OCI-LY3 (cell line): ENCODE measurements at regions not wholly inside any gene's neighbourhood (a gene's known extent, or its start where the extent isn't known, plus 50 kb on each side); places are given as distances from the start of the nearest gene placed in this dataset.

Experiments used
- H2AFZ ChIP-seq: fragments of 200-600, 300-600 bp; shearing (Covaris generic); 2 replicates; pipeline ENCODE4 v1.6.0; 2014; ENCODE audit warnings: antibody characterized with exemption, low read depth, low read length
- H3K27ac ChIP-seq: fragments of 200-600, 300-600 bp; sonication (generic); 2 replicates; pipeline ENCODE4 v1.5.1; 2014; ENCODE audit warnings: mild to moderate bottlenecking, low read length, moderate library complexity, mixed read lengths
- H3K27me3 ChIP-seq: fragments of 200-600, 300-600 bp; sonication (generic); 2 replicates; pipeline ENCODE4 v1.6.1; 2014; ENCODE audit warnings: low read depth, low read length, mixed read lengths
- H3K36me3 ChIP-seq: fragments of 200-600, 300-600 bp; sonication (generic); replicated peaks from 2 replicates; pipeline ENCODE3; 2014; ENCODE audit warnings: low read depth, low read length, mixed read lengths
- H3K4me1 ChIP-seq: fragments of 300-600, 200-600 bp; sonication (generic); 2 replicates; pipeline ENCODE4 v1.6.1; 2014; ENCODE audit warnings: low read length, mixed read lengths
- H3K4me2 ChIP-seq: fragments of 200-600, 300-600 bp; sonication (generic); 2 replicates; pipeline ENCODE4 v1.6.1; 2014; ENCODE audit warnings: low read length, mixed read lengths
- H3K4me3 ChIP-seq: fragments of 300-600, 200-600 bp; sonication (generic); 2 replicates; pipeline ENCODE4 v1.5.1; 2014; ENCODE audit warnings: antibody characterized with exemption, mild to moderate bottlenecking, low read length, moderate library complexity
- H3K79me2 ChIP-seq: fragments of 300-600, 200-600 bp; shearing (Covaris generic); 2 replicates; pipeline ENCODE4 v1.6.1; 2014; ENCODE audit warnings: mild to moderate bottlenecking, low read length, mixed read lengths
- H3K9ac ChIP-seq: fragments of 300-600, 200-600 bp; shearing (Covaris generic); 2 replicates; pipeline ENCODE4 v1.6.0; 2014; ENCODE audit warnings: mild to moderate bottlenecking, low read length, moderate library complexity
- H3K9me3 ChIP-seq: fragments of 200-600, 300-600 bp; shearing (Covaris generic); 2 replicates; pipeline ENCODE4 v1.6.1; 2014; ENCODE audit warnings: low read length, mixed read lengths; ENCODE audit not compliant: insufficient read depth
- H4K20me1 ChIP-seq: fragments of 200-600, 300-600 bp; sonication (generic); 2 replicates; pipeline ENCODE4 v1.6.1; 2016; ENCODE audit warnings: low read length, mixed read lengths; ENCODE audit not compliant: insufficient read depth
- EZH2phosphoT487 ChIP-seq: fragments of 200-600 bp; shearing (Covaris generic); IDR thresholded peaks from 2 replicates; pipeline ENCODE4 v1.6.1; 2018; ENCODE audit warnings: antibody characterized with exemption, mixed run types, low read depth
- TF ChIP-seq, protein P1 (sequence below): fragments of 200-600, 300-600 bp; sonication (generic); IDR thresholded peaks from 2 replicates; pipeline ENCODE4 v1.5.1; 2014; ENCODE audit warnings: antibody characterized with exemption, low read length, low read depth

GRCh38 chr3:20808864-20809263 is 622.9 kb upstream of the SGO1 start:
- H3K9me3 ChIP-seq = no peaks in the 10 kb centered on the region
- TF ChIP-seq, protein P1, sequence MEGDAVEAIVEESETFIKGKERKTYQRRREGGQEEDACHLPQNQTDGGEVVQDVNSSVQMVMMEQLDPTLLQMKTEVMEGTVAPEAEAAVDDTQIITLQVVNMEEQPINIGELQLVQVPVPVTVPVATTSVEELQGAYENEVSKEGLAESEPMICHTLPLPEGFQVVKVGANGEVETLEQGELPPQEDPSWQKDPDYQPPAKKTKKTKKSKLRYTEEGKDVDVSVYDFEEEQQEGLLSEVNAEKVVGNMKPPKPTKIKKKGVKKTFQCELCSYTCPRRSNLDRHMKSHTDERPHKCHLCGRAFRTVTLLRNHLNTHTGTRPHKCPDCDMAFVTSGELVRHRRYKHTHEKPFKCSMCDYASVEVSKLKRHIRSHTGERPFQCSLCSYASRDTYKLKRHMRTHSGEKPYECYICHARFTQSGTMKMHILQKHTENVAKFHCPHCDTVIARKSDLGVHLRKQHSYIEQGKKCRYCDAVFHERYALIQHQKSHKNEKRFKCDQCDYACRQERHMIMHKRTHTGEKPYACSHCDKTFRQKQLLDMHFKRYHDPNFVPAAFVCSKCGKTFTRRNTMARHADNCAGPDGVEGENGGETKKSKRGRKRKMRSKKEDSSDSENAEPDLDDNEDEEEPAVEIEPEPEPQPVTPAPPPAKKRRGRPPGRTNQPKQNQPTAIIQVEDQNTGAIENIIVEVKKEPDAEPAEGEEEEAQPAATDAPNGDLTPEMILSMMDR = no peak
- TF ChIP-seq EZH2phosphoT487 = no peak
- H3K79me2 ChIP-seq = no peaks in the 10 kb centered on the region
- H3K4me2 ChIP-seq = no peak overlapping the region
- no peaks in the 10 kb centered on the region for H3K27me3 ChIP-seq
- no peaks in the 10 kb centered on the region for H4K20me1 ChIP-seq
- no peak overlapping the region for H3K9ac ChIP-seq
- H3K4me1 ChIP-seq = no peaks in the 10 kb centered on the region
- no peak overlapping the region for H3K27ac ChIP-seq
- H2AFZ ChIP-seq = no peak overlapping the region
- H3K36me3 ChIP-seq = no peaks in the 10 kb centered on the region
- no peak overlapping the region for H3K4me3 ChIP-seq

GRCh38 chr3:20798666-20799065 is 612.7 kb upstream of the SGO1 start:
- Histone ChIP-seq H3K36me3 (no peaks in the 10 kb centered on the region), H3K9me3 (no peaks in the 10 kb centered on the region), H3K27me3 (no peaks in the 10 kb centered on the region), H2AFZ (no peak overlapping the region), H3K4me1 (no peaks in the 10 kb centered on the region), H3K27ac (no peak overlapping the region), H3K9ac (no peak overlapping the region), H4K20me1 (no peaks in the 10 kb centered on the region), H3K79me2 (no peaks in the 10 kb centered on the region), H3K4me3 (no peak overlapping the region), H3K4me2 (no peak overlapping the region)
- no peak for TF ChIP-seq EZH2phosphoT487

DNA sequence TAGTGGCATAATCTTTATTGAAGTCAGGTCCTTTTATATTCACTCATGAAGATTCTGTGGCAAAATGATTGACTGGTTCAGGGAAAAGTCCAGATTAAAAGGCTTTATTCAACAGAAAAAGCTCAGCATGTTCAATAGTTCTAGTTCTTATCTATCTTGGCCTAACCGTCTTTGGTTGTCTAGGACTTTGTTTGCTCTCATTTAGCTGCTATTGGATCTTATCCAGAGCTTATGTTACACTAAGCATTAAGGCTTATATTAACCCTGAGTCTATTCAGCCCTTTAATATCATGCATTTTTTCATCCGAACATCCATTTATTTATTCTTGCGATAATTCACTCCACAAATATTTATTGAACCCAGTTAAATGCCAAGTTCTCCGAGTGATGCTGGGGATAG is 601.0 kb upstream of the SGO1 start:
- no peaks in the 10 kb centered on the region for H3K27me3 ChIP-seq
- H3K4me3 ChIP-seq = no peak overlapping the region
- H4K20me1 ChIP-seq = no peaks in the 10 kb centered on the region
- H3K4me2 ChIP-seq = no peak overlapping the region
- no peak for TF ChIP-seq EZH2phosphoT487
- TF ChIP-seq, protein P1 = no peak
- H3K9me3 ChIP-seq = peaks cover 4% of the 10 kb centered on the region; the same call in 1 of the 2 replicates
- H3K4me1 ChIP-seq = no peaks in the 10 kb centered on the region
- no peaks in the 10 kb centered on the region for H3K79me2 ChIP-seq
- H2AFZ ChIP-seq = no peak overlapping the region
- no peaks in the 10 kb centered on the region for H3K36me3 ChIP-seq
- H3K27ac ChIP-seq = no peak overlapping the region
- no peak overlapping the region for H3K9ac ChIP-seq

DNA sequence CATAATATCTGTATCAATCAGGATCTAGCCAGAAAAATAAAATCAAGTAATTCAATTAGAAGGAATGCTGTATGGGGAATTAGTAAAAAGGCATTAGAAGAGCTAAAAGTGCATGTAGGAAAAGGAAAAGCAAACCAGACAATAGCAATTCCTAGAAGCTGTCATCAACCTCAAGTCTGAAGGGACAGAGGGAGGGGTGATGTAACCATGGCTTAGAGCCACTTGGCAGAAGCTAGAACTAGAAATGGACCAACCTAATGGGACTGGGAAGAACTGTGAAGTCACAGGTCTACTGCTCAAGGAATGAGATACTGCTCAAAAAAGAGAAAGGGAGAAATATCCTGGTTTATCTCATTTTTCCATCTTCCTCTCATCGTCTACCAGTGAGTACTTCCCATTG is 590.7 kb upstream of the SGO1 start:
- TF ChIP-seq EZH2phosphoT487 = no peak
- TF ChIP-seq, protein P1 = no peak
- no peaks in the 10 kb centered on the region for H3K27me3 ChIP-seq
- no peaks in the 10 kb centered on the region for H3K36me3 ChIP-seq

DNA sequence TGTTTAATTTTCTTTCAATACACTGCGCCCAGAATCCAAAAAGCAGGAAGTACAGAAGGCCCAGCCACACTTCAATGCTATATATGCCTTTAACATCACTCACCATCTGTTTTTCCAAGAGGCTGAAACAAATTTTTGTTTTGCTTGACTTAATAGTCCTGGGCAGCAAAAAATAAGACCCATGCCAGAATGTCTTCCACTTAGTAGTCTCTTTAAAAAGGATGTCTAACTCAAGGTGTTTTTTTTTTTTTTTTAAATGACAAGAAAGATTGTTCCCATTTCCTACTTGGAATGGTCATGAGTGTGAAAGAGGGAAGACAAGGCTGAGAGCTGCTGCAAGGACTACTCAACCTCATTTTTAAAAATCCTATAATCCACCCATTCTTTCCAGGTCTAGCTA is 590.3 kb upstream of the SGO1 start:
- Histone ChIP-seq H3K4me3 (no peak overlapping the region), H3K4me2 (no peak overlapping the region), H3K79me2 (no peaks in the 10 kb centered on the region), H3K9me3 (no peaks in the 10 kb centered on the region), H3K36me3 (no peaks in the 10 kb centered on the region), H3K27me3 (no peaks in the 10 kb centered on the region), H3K27ac (no peak overlapping the region), H3K4me1 (no peaks in the 10 kb centered on the region), H3K9ac (no peak overlapping the region), H2AFZ (no peak overlapping the region), H4K20me1 (no peaks in the 10 kb centered on the region)
- TF ChIP-seq, protein P1 = no peak
- TF ChIP-seq EZH2phosphoT487 = no peak

More for the DNA sequence above, 590.7 kb upstream of the SGO1 start:
- H3K9ac ChIP-seq = no peak overlapping the region
- no peaks in the 10 kb centered on the region for H4K20me1 ChIP-seq
- no peak overlapping the region for H2AFZ ChIP-seq
- no peak overlapping the region for H3K27ac ChIP-seq
- no peaks in the 10 kb centered on the region for H3K9me3 ChIP-seq
- no peak overlapping the region for H3K4me3 ChIP-seq
- no peak overlapping the region for H3K4me2 ChIP-seq
- H3K79me2 ChIP-seq = no peaks in the 10 kb centered on the region
- H3K4me1 ChIP-seq = no peaks in the 10 kb centered on the region
